ENCODE measurements at regions not wholly inside any gene's neighbourhood (a gene's known extent, or its start where the extent isn't known, plus 50 kb on each side); places are given as distances from the start of the nearest gene placed in this dataset.

DNA sequence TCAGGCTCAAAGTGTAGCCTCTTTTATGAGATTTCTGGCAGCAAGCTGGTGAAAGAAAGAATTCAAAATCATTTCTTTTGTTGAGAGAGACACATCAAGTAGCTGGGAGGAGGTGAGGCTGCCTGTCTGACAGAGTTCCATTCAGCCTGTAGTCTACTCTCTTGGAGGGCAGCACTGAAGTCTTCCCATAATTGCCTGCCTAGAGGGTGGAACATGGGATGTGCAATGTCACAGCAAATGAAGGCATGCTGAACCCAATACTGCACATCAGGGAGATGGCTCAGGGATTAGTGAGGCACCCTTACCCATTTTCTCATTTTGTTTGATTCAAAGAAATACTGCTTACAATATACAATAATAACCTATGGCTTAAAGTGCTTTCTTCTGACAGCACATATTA lies 475.7 kb downstream of the TMEM232 start:
- Mint-ChIP-seq H3K27me3 (peaks cover 0 to 6% (median 0%) of the 10 kb centered on the region in 3 donors), H3K9me3 (no peaks in the 10 kb centered on the region), H3K4me1 (no peaks in the 10 kb centered on the region), H3K27ac (no peak overlapping the region), H3K4me3 (no peak overlapping the region), H3K36me3 (no peaks in the 10 kb centered on the region)
- DNase-seq: no peak
- ATAC-seq (ENCODE audit: low read depth in 2 of 2): no peak

DNA sequence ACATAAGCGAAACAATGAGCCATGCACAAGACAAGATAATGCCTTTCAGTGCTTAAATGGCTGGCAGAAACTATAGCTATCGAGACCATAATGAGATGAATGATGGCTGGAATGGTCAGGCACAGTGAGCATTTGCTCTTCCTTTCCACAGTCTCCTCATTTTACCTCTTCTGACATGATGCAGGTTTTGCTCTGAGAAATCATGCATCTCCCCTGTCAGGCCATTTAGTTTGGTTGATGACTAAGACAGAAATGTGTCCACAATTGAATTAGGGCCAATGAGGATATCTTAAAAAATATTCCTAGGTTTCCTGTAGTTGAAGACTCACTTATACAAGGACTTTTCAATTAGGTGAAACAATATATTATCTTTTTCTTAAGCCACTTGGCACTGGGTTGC lies 475.1 kb downstream of the TMEM232 start:
- Mint-ChIP-seq H3K4me3 (no peak overlapping the region), H3K36me3 (no peaks in the 10 kb centered on the region), H3K27me3 (peaks cover 0 to 6% (median 0%) of the 10 kb centered on the region in 3 donors), H3K27ac (no peak overlapping the region), H3K9me3 (no peaks in the 10 kb centered on the region), H3K4me1 (no peaks in the 10 kb centered on the region)
- no peak for DNase-seq
- ATAC-seq (ENCODE audit: low read depth in 2 of 2): no peak

DNA sequence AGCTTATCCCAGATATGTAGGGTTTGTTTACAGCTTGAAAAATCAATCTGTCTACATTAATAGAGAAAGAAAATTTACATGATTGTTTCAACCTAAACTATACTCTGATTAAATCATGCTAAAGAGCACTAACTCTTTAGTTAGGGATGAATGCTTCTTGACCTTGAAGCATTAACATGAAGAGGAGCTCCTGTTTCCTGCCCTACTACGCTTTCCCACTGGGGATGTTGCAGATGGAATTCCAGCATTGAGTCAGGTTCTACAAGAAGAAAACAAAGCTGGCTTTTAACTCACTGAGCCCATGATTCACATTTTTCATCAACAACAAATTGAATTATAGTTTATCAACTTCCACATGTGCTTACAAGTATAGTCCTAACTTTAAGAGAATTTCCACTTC lies 471.3 kb downstream of the TMEM232 start:
- H3K27ac Mint-ChIP-seq: no peak overlapping the region
- H3K4me1 Mint-ChIP-seq: no peaks in the 10 kb centered on the region
- peaks cover 0 to 4% (median 0%) of the 10 kb centered on the region in 7 donors for H3K9me3 Mint-ChIP-seq
- H3K27me3 Mint-ChIP-seq: peaks cover 0 to 6% (median 0%) of the 10 kb centered on the region in 3 donors
- no peak for ATAC-seq (ENCODE audit: low read depth in 2 of 2)
- no peaks in the 10 kb centered on the region for H3K36me3 Mint-ChIP-seq
- H3K4me3 Mint-ChIP-seq: no peak overlapping the region
- DNase-seq: no peak

DNA sequence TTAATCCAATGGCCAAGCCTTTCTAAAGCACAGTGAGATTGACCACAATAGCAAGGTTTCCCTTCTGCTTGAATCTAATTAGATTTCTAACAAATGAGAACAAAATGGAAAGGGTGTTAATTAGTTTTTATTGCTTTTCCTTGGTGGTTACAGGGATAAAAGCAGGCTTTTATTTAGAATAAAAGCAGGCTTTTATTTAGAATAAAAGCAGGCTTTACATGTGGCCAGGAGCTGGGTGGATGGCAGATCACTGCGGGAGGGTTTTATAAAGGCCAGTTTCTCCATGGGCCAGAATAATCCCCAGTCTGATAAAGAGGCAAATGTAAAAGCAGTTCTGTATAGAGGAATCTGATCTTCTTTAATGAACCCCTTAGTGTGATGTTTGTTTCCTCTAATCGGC lies 470.2 kb downstream of the TMEM232 start:
- no peak overlapping the region for H3K27ac Mint-ChIP-seq
- ATAC-seq (ENCODE audit: low read depth in 2 of 2) (no peak), DNase-seq (no peak)
- peaks cover 0 to 6% (median 0%) of the 10 kb centered on the region in 3 donors for H3K27me3 Mint-ChIP-seq
- H3K4me3 Mint-ChIP-seq: no peak overlapping the region
- H3K9me3 Mint-ChIP-seq: peaks cover 0 to 5% (median 0%) of the 10 kb centered on the region in 7 donors
- H3K36me3 Mint-ChIP-seq: no peaks in the 10 kb centered on the region
- H3K4me1 Mint-ChIP-seq: no peaks in the 10 kb centered on the region

DNA sequence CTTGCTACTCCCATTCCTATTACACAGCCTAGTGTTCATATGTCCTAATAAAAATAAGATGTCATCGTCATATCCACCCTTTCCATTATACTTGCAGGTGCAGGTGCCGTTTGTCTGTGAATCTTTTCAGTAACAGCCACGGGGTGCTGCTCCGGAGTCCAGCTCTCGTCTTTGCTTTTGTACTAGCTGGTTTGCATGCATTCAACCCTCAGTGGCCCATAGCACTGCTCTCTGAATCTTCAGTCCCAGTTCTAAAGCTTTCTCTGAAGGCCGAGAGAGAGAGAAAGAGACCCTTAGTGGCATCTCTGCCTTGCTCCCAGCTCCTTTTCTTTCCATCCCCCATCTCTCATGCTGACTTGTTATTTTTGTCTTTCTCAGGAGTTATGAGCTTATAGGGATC lies 468.5 kb downstream of the TMEM232 start:
- DNase-seq (no peak), ATAC-seq (ENCODE audit: low read depth in 2 of 2) (no peak)
- Mint-ChIP-seq H3K36me3 (no peaks in the 10 kb centered on the region), H3K4me3 (no peak overlapping the region), H3K4me1 (no peaks in the 10 kb centered on the region), H3K27ac (no peak overlapping the region), H3K27me3 (no peaks in the 10 kb centered on the region), H3K9me3 (peaks cover 0 to 8% (median 0%) of the 10 kb centered on the region in 7 donors)

DNA sequence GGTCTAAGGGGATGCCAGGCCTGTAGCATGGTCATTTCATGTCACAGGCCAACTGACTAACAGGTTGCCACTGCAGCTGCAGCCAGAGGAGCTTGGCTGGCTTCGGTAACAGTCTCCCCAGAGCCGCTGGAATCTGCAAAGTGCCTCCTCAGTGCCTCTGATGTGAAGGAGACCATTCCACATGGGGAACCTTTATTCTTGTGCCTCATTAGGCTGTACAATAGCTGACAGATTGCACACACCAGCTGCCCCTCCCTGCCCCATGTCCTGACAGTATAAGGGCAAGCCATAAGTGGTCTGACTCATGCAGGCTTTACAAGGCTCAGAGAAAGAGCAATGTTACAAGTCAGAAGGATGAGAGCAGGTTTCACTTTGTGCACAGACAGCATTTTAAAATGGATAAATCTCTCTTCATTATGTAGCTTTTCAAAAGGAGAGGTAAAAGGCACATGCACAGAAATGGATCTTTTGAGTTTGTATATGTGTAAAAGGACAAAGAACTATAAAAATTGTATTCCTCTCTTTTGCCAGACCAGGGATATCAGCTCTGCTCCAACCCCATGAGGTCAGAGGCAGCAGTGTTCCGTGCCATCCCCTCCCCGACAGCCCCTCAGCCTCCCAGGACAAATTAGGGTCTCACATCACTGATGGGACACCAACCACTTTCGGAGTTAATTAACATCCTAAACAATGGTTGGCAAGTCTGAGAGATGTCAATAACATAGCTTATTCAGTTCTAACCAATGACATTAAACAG lies 467.8 kb downstream of the TMEM232 start:
- peaks cover 0 to 8% (median under 1%) of the 10 kb centered on the region in 7 donors for H3K9me3 Mint-ChIP-seq
- no peaks in the 10 kb centered on the region for H3K27me3 Mint-ChIP-seq
- no peaks in the 10 kb centered on the region for H3K36me3 Mint-ChIP-seq
- H3K4me3 Mint-ChIP-seq: no peak overlapping the region
- DNase-seq: no peak
- no peak for ATAC-seq (ENCODE audit: low read depth in 2 of 2)
- H3K4me1 Mint-ChIP-seq: no peaks in the 10 kb centered on the region
- H3K27ac Mint-ChIP-seq: no peak overlapping the region

DNA sequence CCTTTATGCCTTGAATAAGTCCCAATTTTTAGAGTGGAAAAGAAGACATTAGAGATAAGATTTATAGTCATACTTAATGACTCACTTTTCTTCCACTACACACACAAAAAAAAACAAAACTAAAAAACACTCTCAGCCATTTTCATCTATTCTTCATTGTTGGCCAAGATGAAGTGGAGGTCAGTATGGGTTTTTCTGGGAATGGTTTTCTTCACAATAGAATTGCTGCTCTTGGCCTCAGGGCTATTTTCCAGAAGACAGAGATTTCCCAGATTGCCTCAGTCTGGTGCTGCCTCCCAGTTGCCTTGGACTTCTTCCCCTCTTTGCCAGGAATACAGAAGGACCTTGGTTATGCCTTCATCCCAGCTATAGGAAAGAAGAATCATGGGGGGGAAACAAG lies 463.7 kb downstream of the TMEM232 start:
- ATAC-seq (ENCODE audit: low read depth in 2 of 2) (no peak), DNase-seq (no peak)
- no peaks in the 10 kb centered on the region for H3K36me3 Mint-ChIP-seq
- peaks cover 0 to 8% (median 4%) of the 10 kb centered on the region in 7 donors for H3K9me3 Mint-ChIP-seq
- H3K27ac Mint-ChIP-seq: peak overlapping the region in 1 of 6 donors; percentile 5
- no peaks in the 10 kb centered on the region for H3K27me3 Mint-ChIP-seq
- H3K4me3 Mint-ChIP-seq: no peak overlapping the region
- H3K4me1 Mint-ChIP-seq: no peaks in the 10 kb centered on the region

DNA sequence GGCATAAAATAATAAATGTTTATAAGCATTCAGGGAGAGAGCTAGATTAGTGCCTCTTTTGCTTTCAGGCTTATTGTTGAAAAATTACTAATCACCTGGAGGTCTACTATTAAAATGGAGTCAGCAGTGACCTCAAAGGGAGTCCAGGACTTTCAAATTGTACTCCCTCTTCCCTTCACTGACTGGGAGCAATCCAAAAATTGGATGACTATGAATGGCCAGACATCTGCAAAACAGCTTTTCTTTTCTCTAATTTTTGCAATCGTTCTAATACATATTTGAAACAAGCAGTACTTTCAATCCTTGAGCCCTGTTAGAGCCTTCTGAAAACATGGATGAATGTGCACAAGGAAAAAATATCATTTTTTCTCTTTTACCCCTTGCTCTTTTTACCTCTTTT lies 461.8 kb downstream of the TMEM232 start:
- H3K4me3 Mint-ChIP-seq: no peak overlapping the region
- no peak for ATAC-seq (ENCODE audit: low read depth in 2 of 2)
- no peak overlapping the region for H3K27ac Mint-ChIP-seq
- H3K4me1 Mint-ChIP-seq: no peaks in the 10 kb centered on the region
- no peak for DNase-seq
- no peaks in the 10 kb centered on the region for H3K27me3 Mint-ChIP-seq
- H3K36me3 Mint-ChIP-seq: no peaks in the 10 kb centered on the region
- H3K9me3 Mint-ChIP-seq: peaks cover 0 to 7% (median 4%) of the 10 kb centered on the region in 7 donors

DNA sequence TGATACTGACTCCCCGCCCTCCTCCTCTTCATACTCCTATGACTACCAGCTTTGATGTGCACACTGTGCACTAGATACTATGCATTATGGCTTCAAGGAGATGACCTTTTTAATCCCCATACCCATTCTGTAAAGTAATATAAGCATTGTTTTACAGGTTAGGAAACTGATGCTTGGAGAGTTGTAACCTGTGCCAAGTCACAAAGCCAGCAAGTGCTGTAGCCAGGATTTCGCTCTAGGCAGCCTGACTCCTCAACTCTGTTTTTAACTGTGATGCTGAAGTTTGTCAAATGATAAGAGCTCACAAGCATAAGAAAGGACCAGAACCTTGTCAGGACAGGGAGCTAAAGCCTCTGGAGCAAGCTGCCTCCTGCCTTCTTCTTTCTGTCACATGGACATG lies 461.3 kb downstream of the TMEM232 start:
- ATAC-seq (ENCODE audit: low read depth in 2 of 2) (no peak), DNase-seq (no peak)
- Mint-ChIP-seq H3K27me3 (no peaks in the 10 kb centered on the region), H3K4me1 (no peaks in the 10 kb centered on the region), H3K36me3 (no peaks in the 10 kb centered on the region), H3K27ac (no peak overlapping the region), H3K9me3 (peaks cover 0 to 7% (median 4%) of the 10 kb centered on the region in 7 donors), H3K4me3 (no peak overlapping the region)

DNA sequence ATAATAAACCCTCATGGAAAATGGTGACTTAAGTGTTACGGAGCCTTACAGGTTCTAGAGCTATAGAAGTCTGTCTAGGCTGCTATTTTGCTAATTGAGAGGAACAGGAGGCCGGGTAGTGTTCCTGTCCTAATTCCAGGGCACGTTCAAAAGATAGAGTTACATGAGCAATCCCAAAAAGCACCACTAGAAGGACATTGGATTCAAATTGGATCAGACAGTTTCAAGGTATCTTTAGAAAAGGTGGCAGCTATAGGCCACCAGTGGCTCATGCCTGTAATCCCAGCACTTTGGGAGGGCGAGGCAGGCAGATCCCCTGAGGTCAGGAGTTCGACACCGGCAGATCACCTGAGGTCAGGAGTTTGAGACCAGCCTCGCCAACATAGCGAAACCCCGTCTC lies 458.8 kb downstream of the TMEM232 start:
- DNase-seq: no peak
- ATAC-seq (ENCODE audit: low read depth in 2 of 2): no peak
- peaks cover 0 to 7% (median 3%) of the 10 kb centered on the region in 7 donors for H3K9me3 Mint-ChIP-seq
- H3K27me3 Mint-ChIP-seq: no peaks in the 10 kb centered on the region
- no peaks in the 10 kb centered on the region for H3K4me1 Mint-ChIP-seq
- no peak overlapping the region for H3K4me3 Mint-ChIP-seq
- H3K27ac Mint-ChIP-seq: no peak overlapping the region
- no peaks in the 10 kb centered on the region for H3K36me3 Mint-ChIP-seq

DNA sequence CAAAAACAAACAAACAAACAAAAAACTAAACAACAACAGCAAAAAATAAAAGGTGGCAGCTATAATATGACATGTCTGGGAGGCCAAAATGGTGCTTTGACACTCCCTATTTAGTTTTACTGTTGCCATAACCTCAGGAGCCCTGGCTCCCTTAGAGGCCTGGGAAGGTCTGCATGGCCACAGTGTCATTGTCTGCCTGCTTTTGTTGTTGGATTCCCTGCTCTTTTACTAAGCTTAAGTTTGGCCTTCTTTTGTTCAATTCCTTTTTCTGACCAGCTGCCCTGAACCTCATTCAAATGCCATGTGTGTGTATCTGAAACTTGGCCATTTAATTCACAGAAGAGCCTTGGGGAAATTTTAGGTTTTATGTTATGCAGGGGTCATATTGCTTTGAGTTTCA lies 458.2 kb downstream of the TMEM232 start:
- H3K27me3 Mint-ChIP-seq: no peaks in the 10 kb centered on the region
- DNase-seq: no peak
- H3K4me3 Mint-ChIP-seq: no peak overlapping the region
- peaks cover 0 to 7% (median 1%) of the 10 kb centered on the region in 7 donors for H3K9me3 Mint-ChIP-seq
- ATAC-seq (ENCODE audit: low read depth in 2 of 2): no peak
- H3K4me1 Mint-ChIP-seq: no peaks in the 10 kb centered on the region
- peak overlapping the region in 2 of 6 donors; percentile 31 to 51 for H3K27ac Mint-ChIP-seq
- no peaks in the 10 kb centered on the region for H3K36me3 Mint-ChIP-seq

DNA sequence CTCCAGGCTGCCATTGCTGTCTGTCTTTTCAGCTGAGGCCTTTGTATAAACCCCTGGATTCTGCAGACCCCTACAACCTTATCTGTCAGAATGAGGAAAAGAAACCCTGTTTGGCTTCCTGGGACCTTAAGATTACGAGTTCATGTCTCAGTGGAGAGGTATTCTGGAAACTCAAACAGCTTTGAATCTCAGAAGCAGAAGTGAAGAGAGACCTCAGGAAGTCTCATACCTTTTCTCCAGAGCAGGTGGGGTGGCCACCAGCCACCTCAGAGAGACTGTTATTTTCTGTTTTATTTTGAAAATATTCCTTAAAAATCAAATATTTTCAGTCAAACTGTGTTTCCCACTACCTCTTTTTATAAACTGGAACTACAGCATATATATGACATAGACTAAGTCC lies 457.5 kb downstream of the TMEM232 start:
- H3K27ac Mint-ChIP-seq: no peak overlapping the region
- no peaks in the 10 kb centered on the region for H3K4me1 Mint-ChIP-seq
- no peaks in the 10 kb centered on the region for H3K36me3 Mint-ChIP-seq
- peaks cover 0 to 4% (median 1%) of the 10 kb centered on the region in 7 donors for H3K9me3 Mint-ChIP-seq
- ATAC-seq (ENCODE audit: low read depth in 2 of 2) (no peak), DNase-seq (no peak)
- no peaks in the 10 kb centered on the region for H3K27me3 Mint-ChIP-seq
- no peak overlapping the region for H3K4me3 Mint-ChIP-seq

DNA sequence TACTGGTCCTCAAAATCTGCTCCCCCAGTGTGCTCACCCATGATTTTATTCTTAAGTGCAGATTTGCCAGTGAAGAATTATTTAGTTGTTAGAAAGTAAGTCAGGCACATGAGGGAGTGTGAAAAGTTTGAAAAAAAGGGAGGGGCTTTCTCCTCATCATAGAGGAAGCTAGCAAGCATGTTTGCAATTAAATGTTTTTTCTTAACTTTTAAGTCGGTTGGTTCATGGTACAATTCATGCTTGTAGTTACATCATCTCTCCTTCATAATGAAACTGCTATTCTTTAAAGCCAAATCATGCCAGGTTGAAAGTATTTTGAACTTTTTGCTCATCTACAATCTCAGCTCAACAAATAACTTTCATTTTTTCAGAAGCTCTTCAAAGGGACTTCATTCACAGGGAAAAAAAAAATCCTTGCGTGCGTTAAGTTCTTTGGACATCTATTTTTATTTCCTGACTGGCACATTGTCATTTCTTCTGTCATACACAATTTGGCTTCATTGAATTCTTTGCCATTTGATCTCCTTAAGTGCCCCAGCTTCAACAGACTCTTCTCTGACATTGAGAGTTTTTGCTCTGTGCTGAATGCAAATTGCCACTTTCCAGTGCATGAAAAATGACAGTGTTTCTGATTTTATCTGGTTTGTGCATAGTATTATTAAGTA lies 456.9 kb downstream of the TMEM232 start:
- ATAC-seq (ENCODE audit: low read depth in 2 of 2) (no peak), DNase-seq (no peak)
- peaks cover 0 to 4% (median 0%) of the 10 kb centered on the region in 7 donors for H3K9me3 Mint-ChIP-seq
- H3K27me3 Mint-ChIP-seq: no peaks in the 10 kb centered on the region
- no peak overlapping the region for H3K4me3 Mint-ChIP-seq
- H3K4me1 Mint-ChIP-seq: no peaks in the 10 kb centered on the region
- H3K27ac Mint-ChIP-seq: no peak overlapping the region
- no peaks in the 10 kb centered on the region for H3K36me3 Mint-ChIP-seq

DNA sequence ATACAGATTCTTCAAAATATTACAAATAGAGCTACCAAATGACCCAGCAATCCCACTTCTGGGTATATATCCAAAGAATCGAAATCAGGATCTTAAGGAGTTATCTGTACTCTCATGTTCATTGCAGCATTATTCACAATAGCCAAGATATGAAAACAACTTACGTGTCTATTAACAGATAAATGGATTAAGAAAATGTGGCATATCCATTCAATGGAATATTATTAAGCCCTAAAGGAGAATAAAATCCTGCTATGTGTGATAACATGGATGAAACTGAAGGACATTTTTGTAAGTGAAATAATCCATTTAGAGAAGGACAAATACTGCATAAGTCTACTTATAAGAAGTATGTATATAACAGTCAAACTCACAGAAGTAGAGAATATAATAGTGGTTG lies 450.6 kb downstream of the TMEM232 start:
- Mint-ChIP-seq H3K27ac (no peak overlapping the region), H3K27me3 (no peaks in the 10 kb centered on the region), H3K4me1 (no peaks in the 10 kb centered on the region), H3K36me3 (no peaks in the 10 kb centered on the region), H3K4me3 (no peak overlapping the region), H3K9me3 (peaks cover 0 to 33% (median 22%) of the 10 kb centered on the region in 7 donors)
- ATAC-seq (ENCODE audit: low read depth in 2 of 2) (no peak), DNase-seq (no peak)
